HepG2 (cell line): ENCODE measurements at regions not wholly inside any gene's neighbourhood (a gene's known extent, or its start where the extent isn't known, plus 50 kb on each side); places are given as distances from the start of the nearest gene placed in this dataset.

Experiments used
- ATAC-seq: fragments of 200-7000 bp; cut with Tn5 transposase; 3 replicates; pipeline ENCODE4 v1.9.1; 2020; ENCODE audit warnings: mild to moderate bottlenecking, moderate library complexity
- BruUV-seq: library from RNA; stranded (reverse); fragments of 400-500 nt; replicated peaks from 2 replicates; lab custom pipeline; 2021; lab: Mats Ljungman, UMichigan
- CTCF ChIA-PET: fragments of 300-600 bp; formaldehyde crosslinking; extraction: SDS; loops from one replicate; lab custom pipeline; 2021; ENCODE audit warnings: low total read pairs, inconsistent platforms, low intra/inter-chr PET ratio; lab: Yijun Ruan, JAX
- POLR2A ChIA-PET: fragments of 350-600 bp; sonication (Branson Sonifier 250); formaldehyde crosslinking; loops from one replicate; lab custom pipeline; 2020; ENCODE audit warnings: antibody characterized with exemption, inconsistent platforms; lab: Yijun Ruan, JAX
- DNase-seq: peaks from one replicate; pipeline ENCODE4 v3.0.0-alpha.2; 2015; ENCODE audit warnings: low spot score
- FAIRE-seq: peaks from 3 replicates; lab custom pipeline; 2011; peaks lifted over from hg19 to GRCh38; lab: Jason Lieb, UNC
- H2AFZ ChIP-seq: one replicate; pipeline ENCODE4 v1.6.1; 2011; ENCODE audit warnings: low read length, inconsistent platforms
- H3K27ac ChIP-seq: fragments of 300-600 bp; 3 replicates; pipeline ENCODE4 v1.8.0; 2011; ENCODE audit warnings: mixed run types, mild to moderate bottlenecking, mixed read lengths, low read length, inconsistent platforms; ENCODE audit not compliant: insufficient read depth; ENCODE audit errors: extremely low read length
- H3K27me3 ChIP-seq, 2 experiments: fragments of 200-600 bp in 1 of 2; 2 replicates in 1 of 2; 3 replicates in 1 of 2; pipeline versions ENCODE4 v1.6.0 to v1.8.0; 2011; ENCODE audit warnings: low read length in 2 of 2, mild to moderate bottlenecking in 2 of 2, moderate library complexity in 2 of 2, inconsistent platforms in 1 of 2; ENCODE audit not compliant: insufficient read depth in 2 of 2, control insufficient read depth in 1 of 2
- H3K36me3 ChIP-seq, 2 experiments: fragments of 200-600 bp in 1 of 2; replicated peaks in 1 of 2; 2 replicates in 1 of 2; 3 replicates in 1 of 2; pipeline versions ENCODE4 v1.5.1 to v1.8.0; 2011; ENCODE audit warnings: low read length in 2 of 2, inconsistent platforms in 1 of 2; ENCODE audit not compliant: insufficient read depth in 2 of 2, control insufficient read depth in 1 of 2
- H3K4me1 ChIP-seq: 2 replicates; pipeline ENCODE4 v1.5.1; 2012; ENCODE audit warnings: low read length, inconsistent platforms; ENCODE audit not compliant: insufficient read depth
- H3K4me2 ChIP-seq: 2 replicates; pipeline ENCODE4 v1.6.0; 2011; ENCODE audit warnings: low read depth, low read length, inconsistent platforms
- H3K4me3 ChIP-seq, 3 experiments: fragments of 200-600 bp in 1 of 3; sonication (generic), shearing (Covaris generic) in 1 of 3; replicated peaks in 1 of 3; 2 replicates each; pipeline ENCODE4 v1.5.1; 2011 to 2016; ENCODE audit warnings: low read length in 3 of 3, inconsistent platforms in 2 of 3, low read depth in 2 of 3, mild to moderate bottlenecking in 2 of 3, control low read depth in 1 of 3, mixed read lengths in 1 of 3; ENCODE audit not compliant: insufficient read depth in 1 of 3
- H3K79me2 ChIP-seq: one replicate; pipeline ENCODE4 v1.6.1; 2011; ENCODE audit warnings: low read length, inconsistent platforms; ENCODE audit not compliant: insufficient read depth
- H3K9ac ChIP-seq: 2 replicates; pipeline ENCODE4 v1.6.0; 2011; ENCODE audit warnings: mild to moderate bottlenecking, low read depth, low read length, inconsistent platforms; ENCODE audit not compliant: insufficient read depth
- H3K9me3 ChIP-seq: 2 replicates; pipeline ENCODE4 v1.5.1; 2012; ENCODE audit warnings: mild to moderate bottlenecking, low read length
- H4K20me1 ChIP-seq: 2 replicates; pipeline ENCODE4 v1.6.0; 2011; ENCODE audit warnings: inconsistent platforms, mild to moderate bottlenecking, low read length, moderate library complexity; ENCODE audit not compliant: insufficient read depth
- NR2F2 ChIP-seq: IDR thresholded peaks from 2 replicates; pipeline ENCODE4 v1.6.1; 2012; ENCODE audit warnings: low read depth, inconsistent platforms, borderline replicate concordance
- ZNF3 ChIP-seq: IDR thresholded peaks from 2 replicates; pipeline ENCODE4 v1.7.0; 2017; ENCODE audit warnings: inconsistent platforms
- ZNF768 ChIP-seq: sonication (generic); formaldehyde crosslinking; IDR thresholded peaks from 2 replicates; pipeline ENCODE4 v1.4.0; 2020; ENCODE audit warnings: missing genetic modification reagents
- WGBS: methylation state at CpG from one replicate; pipeline ENCODE4 v1.1.6; 2017; ENCODE audit warnings: low lambda C conversion rate; 5-methylcytosine and 5-hydroxymethylcytosine counted together
- in situ Hi-C: cut with HindIII; loops from 2 replicates; pipeline ENCODE4 v1.10.0; 2017; ENCODE audit warnings: low pct_unique_long_range_greater_than_20kb; ENCODE audit not compliant: extremely low pct_ligation_motif_present
- intact Hi-C: fragments of 100-400 bp; cut with micrococcal nuclease; formaldehyde crosslinking; loops from one replicate; pipeline ENCODE4 v1.10.0; 2022; ENCODE audit not compliant: unreplicated experiment
- TF ChIP-seq, protein P1 (sequence below): sonication (generic); formaldehyde crosslinking; IDR thresholded peaks from 2 replicates; pipeline ENCODE4 v1.4.0; 2020; ENCODE audit warnings: missing genetic modification reagents, mild to moderate bottlenecking, borderline replicate concordance
- TF ChIP-seq, protein P2 (sequence below): sonication (generic); formaldehyde crosslinking; IDR thresholded peaks from 2 replicates; pipeline ENCODE4 v1.4.0; 2020; ENCODE audit warnings: mild to moderate bottlenecking, missing genetic modification reagents, borderline replicate concordance
- TF ChIP-seq, protein P3 (sequence below), 2 experiments: sonication (generic) in 1 of 2; formaldehyde crosslinking in 1 of 2; IDR thresholded peaks; 2 replicates each; pipeline versions ENCODE4 v1.5.1 to v1.6.1; 2011 to 2020; ENCODE audit warnings: borderline replicate concordance in 1 of 2, low read depth in 1 of 2, low read length in 1 of 2, mild to moderate bottlenecking in 1 of 2, missing genetic modification reagents in 1 of 2, moderate library complexity in 1 of 2

DNA sequence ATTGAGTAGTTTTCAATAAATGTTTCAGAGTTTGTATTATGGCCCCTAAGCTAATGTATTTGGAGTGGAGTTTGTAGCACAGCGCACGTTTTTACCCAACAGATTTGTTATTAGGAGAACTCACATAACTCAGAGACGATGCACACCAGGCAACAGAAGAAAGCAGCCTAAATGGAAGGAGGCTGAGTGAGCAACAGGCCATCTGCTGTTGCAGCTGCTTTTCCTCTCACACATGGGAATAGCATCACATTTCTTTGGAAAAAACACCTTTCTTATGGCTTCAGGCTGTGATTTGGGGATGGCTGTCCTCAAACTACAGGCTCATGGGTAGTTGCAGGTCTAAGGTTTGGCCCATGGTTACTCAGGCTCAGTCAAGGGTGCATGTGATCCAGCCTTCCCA is 469.3 kb upstream of the MCTP2 start:
- no peak for TF ChIP-seq ZNF3 (CRISPR knock-in tag)
- TF ChIP-seq, protein P1, sequence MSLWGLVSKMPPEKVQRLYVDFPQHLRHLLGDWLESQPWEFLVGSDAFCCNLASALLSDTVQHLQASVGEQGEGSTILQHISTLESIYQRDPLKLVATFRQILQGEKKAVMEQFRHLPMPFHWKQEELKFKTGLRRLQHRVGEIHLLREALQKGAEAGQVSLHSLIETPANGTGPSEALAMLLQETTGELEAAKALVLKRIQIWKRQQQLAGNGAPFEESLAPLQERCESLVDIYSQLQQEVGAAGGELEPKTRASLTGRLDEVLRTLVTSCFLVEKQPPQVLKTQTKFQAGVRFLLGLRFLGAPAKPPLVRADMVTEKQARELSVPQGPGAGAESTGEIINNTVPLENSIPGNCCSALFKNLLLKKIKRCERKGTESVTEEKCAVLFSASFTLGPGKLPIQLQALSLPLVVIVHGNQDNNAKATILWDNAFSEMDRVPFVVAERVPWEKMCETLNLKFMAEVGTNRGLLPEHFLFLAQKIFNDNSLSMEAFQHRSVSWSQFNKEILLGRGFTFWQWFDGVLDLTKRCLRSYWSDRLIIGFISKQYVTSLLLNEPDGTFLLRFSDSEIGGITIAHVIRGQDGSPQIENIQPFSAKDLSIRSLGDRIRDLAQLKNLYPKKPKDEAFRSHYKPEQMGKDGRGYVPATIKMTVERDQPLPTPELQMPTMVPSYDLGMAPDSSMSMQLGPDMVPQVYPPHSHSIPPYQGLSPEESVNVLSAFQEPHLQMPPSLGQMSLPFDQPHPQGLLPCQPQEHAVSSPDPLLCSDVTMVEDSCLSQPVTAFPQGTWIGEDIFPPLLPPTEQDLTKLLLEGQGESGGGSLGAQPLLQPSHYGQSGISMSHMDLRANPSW (CRISPR knock-in tag), result no peak
- TF ChIP-seq, protein P2, sequence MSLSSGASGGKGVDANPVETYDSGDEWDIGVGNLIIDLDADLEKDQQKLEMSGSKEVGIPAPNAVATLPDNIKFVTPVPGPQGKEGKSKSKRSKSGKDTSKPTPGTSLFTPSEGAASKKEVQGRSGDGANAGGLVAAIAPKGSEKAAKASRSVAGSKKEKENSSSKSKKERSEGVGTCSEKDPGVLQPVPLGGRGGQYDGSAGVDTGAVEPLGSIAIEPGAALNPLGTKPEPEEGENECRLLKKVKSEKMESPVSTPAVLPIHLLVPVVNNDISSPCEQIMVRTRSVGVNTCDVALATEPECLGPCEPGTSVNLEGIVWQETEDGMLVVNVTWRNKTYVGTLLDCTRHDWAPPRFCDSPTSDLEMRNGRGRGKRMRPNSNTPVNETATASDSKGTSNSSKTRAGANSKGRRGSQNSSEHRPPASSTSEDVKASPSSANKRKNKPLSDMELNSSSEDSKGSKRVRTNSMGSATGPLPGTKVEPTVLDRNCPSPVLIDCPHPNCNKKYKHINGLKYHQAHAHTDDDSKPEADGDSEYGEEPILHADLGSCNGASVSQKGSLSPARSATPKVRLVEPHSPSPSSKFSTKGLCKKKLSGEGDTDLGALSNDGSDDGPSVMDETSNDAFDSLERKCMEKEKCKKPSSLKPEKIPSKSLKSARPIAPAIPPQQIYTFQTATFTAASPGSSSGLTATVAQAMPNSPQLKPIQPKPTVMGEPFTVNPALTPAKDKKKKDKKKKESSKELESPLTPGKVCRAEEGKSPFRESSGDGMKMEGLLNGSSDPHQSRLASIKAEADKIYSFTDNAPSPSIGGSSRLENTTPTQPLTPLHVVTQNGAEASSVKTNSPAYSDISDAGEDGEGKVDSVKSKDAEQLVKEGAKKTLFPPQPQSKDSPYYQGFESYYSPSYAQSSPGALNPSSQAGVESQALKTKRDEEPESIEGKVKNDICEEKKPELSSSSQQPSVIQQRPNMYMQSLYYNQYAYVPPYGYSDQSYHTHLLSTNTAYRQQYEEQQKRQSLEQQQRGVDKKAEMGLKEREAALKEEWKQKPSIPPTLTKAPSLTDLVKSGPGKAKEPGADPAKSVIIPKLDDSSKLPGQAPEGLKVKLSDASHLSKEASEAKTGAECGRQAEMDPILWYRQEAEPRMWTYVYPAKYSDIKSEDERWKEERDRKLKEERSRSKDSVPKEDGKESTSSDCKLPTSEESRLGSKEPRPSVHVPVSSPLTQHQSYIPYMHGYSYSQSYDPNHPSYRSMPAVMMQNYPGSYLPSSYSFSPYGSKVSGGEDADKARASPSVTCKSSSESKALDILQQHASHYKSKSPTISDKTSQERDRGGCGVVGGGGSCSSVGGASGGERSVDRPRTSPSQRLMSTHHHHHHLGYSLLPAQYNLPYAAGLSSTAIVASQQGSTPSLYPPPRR (CRISPR knock-in tag), result no peak
- no peak for TF ChIP-seq ZNF768 (CRISPR knock-in tag)
- TF ChIP-seq NR2F2, result no peak
- TF ChIP-seq, protein P3, sequence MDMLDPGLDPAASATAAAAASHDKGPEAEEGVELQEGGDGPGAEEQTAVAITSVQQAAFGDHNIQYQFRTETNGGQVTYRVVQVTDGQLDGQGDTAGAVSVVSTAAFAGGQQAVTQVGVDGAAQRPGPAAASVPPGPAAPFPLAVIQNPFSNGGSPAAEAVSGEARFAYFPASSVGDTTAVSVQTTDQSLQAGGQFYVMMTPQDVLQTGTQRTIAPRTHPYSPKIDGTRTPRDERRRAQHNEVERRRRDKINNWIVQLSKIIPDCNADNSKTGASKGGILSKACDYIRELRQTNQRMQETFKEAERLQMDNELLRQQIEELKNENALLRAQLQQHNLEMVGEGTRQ (IDR thresholded peaks at IDR 0.05; ENCODE audit: low read depth, low read length), result no peak
- TF ChIP-seq, protein P3 (CRISPR knock-in tag; IDR thresholded peaks at IDR 0.05; ENCODE audit: borderline replicate concordance), result no peak
- Histone ChIP-seq H4K20me1 (no peaks in the 10 kb centered on the region), H3K4me2 (no peak overlapping the region), H3K79me2 (no peaks in the 10 kb centered on the region), H3K27ac (no peak overlapping the region), H3K27me3 (no peaks in the 10 kb centered on the region), H3K36me3 (no peaks in the 10 kb centered on the region), H3K9me3 (peaks cover 18% of the 10 kb centered on the region), H3K4me3 (no peak overlapping the region), H2AFZ (no peak overlapping the region), H3K4me1 (no peaks in the 10 kb centered on the region), H3K9ac (no peak overlapping the region)
- no TSS peak for BruUV-seq
- intact Hi-C loops, result no loop called here
- ChIA-PET POLR2A (no interaction called here), CTCF (no interaction called here)
- no peak for DNase-seq
- ATAC-seq, result no peak
- in situ Hi-C loops, result no loop called here
- 43% methylated on average over 3 of the region's 3 CpGs for whole genome bisulfite sequencing
- FAIRE-seq, result no peak
